ENCODE measurements at regions not wholly inside any gene's neighbourhood (a gene's known extent, or its start where the extent isn't known, plus 50 kb on each side); places are given as distances from the start of the nearest gene placed in this dataset.

- H3K23ac ChIP-seq (ENCODE audit: low read depth, low read length, poor library complexity) = no peak overlapping the region
- no peak overlapping the region for H4K8ac ChIP-seq (ENCODE audit: low read depth, low read length)
- H3K18ac ChIP-seq (ENCODE audit: low read length) = no peak overlapping the region
- H3K9me3 ChIP-seq (replicated peaks in 1 of 2; ENCODE audit: control insufficient read depth in 2 of 2, insufficient read depth in 1 of 2, low read depth in 1 of 2, low read length in 2 of 2) = peaks cover 0 to 4% of the 10 kb centered on the region in 2 donors
- no peaks in the 10 kb centered on the region for H3K27me3 ChIP-seq (ENCODE audit: control insufficient read depth in 3 of 3, insufficient read depth in 3 of 3, low read depth in 1 of 3, low read length in 3 of 3)
- no peak for DNase-seq (ENCODE audit: low spot score)
- no peak overlapping the region for H3K27ac ChIP-seq (replicated peaks; ENCODE audit: low read length)
- no peak overlapping the region for H4K91ac ChIP-seq (ENCODE audit: low read depth, low read length, poor library complexity)
- H3K4ac ChIP-seq (ENCODE audit: low read length) = no peak overlapping the region
- no peak overlapping the region for H3K4me2 ChIP-seq (ENCODE audit: insufficient read depth, low read length, poor library complexity, severe bottlenecking)
- H3K4me3 ChIP-seq (ENCODE audit: low read length in 2 of 2) = no peak overlapping the region
- peaks cover 4 to 5% of the 10 kb centered on the region in 2 donors for H3K4me1 ChIP-seq (ENCODE audit: control insufficient read depth in 2 of 2, insufficient read depth in 1 of 2, low read depth in 1 of 2, low read length in 2 of 2)
- no peak overlapping the region for H3K14ac ChIP-seq (ENCODE audit: low read length)
- WGBS, 2 donors (ENCODE audit: extremely low coverage in 2 of 2, insufficient read length in 2 of 2, insufficient replicate concordance in 1 of 2) = no CpG with 5 or more reads among the region's 7 CpGs
- H2BK120ac ChIP-seq (ENCODE audit: low read depth, low read length) = no peak overlapping the region
- H2AK5ac ChIP-seq (ENCODE audit: low read depth, low read length) = no peak overlapping the region
- H3K9ac ChIP-seq (ENCODE audit: low read depth, low read length, poor library complexity) = no peak overlapping the region
- no peak overlapping the region for H2BK5ac ChIP-seq (ENCODE audit: low read length)
- H2BK12ac ChIP-seq (ENCODE audit: low read length) = no peak overlapping the region
- H3K79me1 ChIP-seq (ENCODE audit: low read depth, low read length) = no peaks in the 10 kb centered on the region
- H3K36me3 ChIP-seq (replicated peaks in 1 of 2; ENCODE audit: control insufficient read depth in 2 of 2, insufficient read depth in 2 of 2, low read length in 2 of 2) = no peaks in the 10 kb centered on the region
- H2AFZ ChIP-seq (ENCODE audit: low read length) = no peak overlapping the region
- H2BK15ac ChIP-seq (ENCODE audit: low read length) = no peak overlapping the region
Observed at GRCh38 chr2:133838642-133839365, 270.5 kb upstream of the NCKAP5 start.

- Histone ChIP-seq H4K8ac (ENCODE audit: low read depth, low read length) (no peak overlapping the region), H3K23ac (ENCODE audit: low read depth, low read length, poor library complexity) (no peak overlapping the region), H3K36me3 (replicated peaks in 1 of 2; ENCODE audit: control insufficient read depth in 2 of 2, insufficient read depth in 2 of 2, low read length in 2 of 2) (no peaks in the 10 kb centered on the region), H2AFZ (ENCODE audit: low read length) (no peak overlapping the region), H3K27ac (replicated peaks; ENCODE audit: low read length) (no peak overlapping the region), H2AK5ac (ENCODE audit: low read depth, low read length) (no peak overlapping the region), H3K27me3 (ENCODE audit: control insufficient read depth in 3 of 3, insufficient read depth in 3 of 3, low read depth in 1 of 3, low read length in 3 of 3) (no peaks in the 10 kb centered on the region), H3K79me1 (ENCODE audit: low read depth, low read length) (no peaks in the 10 kb centered on the region), H3K4me3 (ENCODE audit: low read length in 2 of 2) (no peak overlapping the region), H3K9ac (ENCODE audit: low read depth, low read length, poor library complexity) (no peak overlapping the region), H3K4me2 (ENCODE audit: insufficient read depth, low read length, poor library complexity, severe bottlenecking) (no peak overlapping the region), H2BK120ac (ENCODE audit: low read depth, low read length) (no peak overlapping the region), H3K4me1 (ENCODE audit: control insufficient read depth in 2 of 2, insufficient read depth in 1 of 2, low read depth in 1 of 2, low read length in 2 of 2) (peaks cover 5% of the 10 kb centered on the region in 2 donors), H2BK15ac (ENCODE audit: low read length) (no peak overlapping the region), H2BK5ac (ENCODE audit: low read length) (no peak overlapping the region), H3K14ac (ENCODE audit: low read length) (no peak overlapping the region), H3K9me3 (replicated peaks in 1 of 2; ENCODE audit: control insufficient read depth in 2 of 2, insufficient read depth in 1 of 2, low read depth in 1 of 2, low read length in 2 of 2) (peaks cover 0 to 4% of the 10 kb centered on the region in 2 donors), H3K18ac (ENCODE audit: low read length) (no peak overlapping the region), H2BK12ac (ENCODE audit: low read length) (no peak overlapping the region), H4K91ac (ENCODE audit: low read depth, low read length, poor library complexity) (no peak overlapping the region), H3K4ac (ENCODE audit: low read length) (no peak overlapping the region)
- WGBS, 2 donors (ENCODE audit: extremely low coverage in 2 of 2, insufficient read length in 2 of 2, insufficient replicate concordance in 1 of 2) = no CpG with 5 or more reads among the region's 6 CpGs
- DNase-seq (ENCODE audit: low spot score) = no peak
Observed at GRCh38 chr2:133839677-133840076, 271.4 kb upstream of the NCKAP5 start.

- Histone ChIP-seq H3K36me3 (replicated peaks in 1 of 2; ENCODE audit: control insufficient read depth in 2 of 2, insufficient read depth in 2 of 2, low read length in 2 of 2) (no peaks in the 10 kb centered on the region), H3K4me2 (ENCODE audit: insufficient read depth, low read length, poor library complexity, severe bottlenecking) (no peak overlapping the region), H2AK5ac (ENCODE audit: low read depth, low read length) (no peak overlapping the region), H4K91ac (ENCODE audit: low read depth, low read length, poor library complexity) (no peak overlapping the region), H2BK120ac (ENCODE audit: low read depth, low read length) (no peak overlapping the region), H3K4me3 (ENCODE audit: low read length in 2 of 2) (no peak overlapping the region), H2BK15ac (ENCODE audit: low read length) (no peak overlapping the region), H2AFZ (ENCODE audit: low read length) (no peak overlapping the region), H2BK5ac (ENCODE audit: low read length) (no peak overlapping the region), H3K23ac (ENCODE audit: low read depth, low read length, poor library complexity) (no peak overlapping the region), H3K4me1 (ENCODE audit: control insufficient read depth in 2 of 2, insufficient read depth in 1 of 2, low read depth in 1 of 2, low read length in 2 of 2) (peaks cover 5% of the 10 kb centered on the region in 2 donors), H3K4ac (ENCODE audit: low read length) (no peak overlapping the region), H3K27me3 (ENCODE audit: control insufficient read depth in 3 of 3, insufficient read depth in 3 of 3, low read depth in 1 of 3, low read length in 3 of 3) (no peaks in the 10 kb centered on the region), H3K18ac (ENCODE audit: low read length) (no peak overlapping the region), H4K8ac (ENCODE audit: low read depth, low read length) (no peak overlapping the region), H3K9me3 (replicated peaks in 1 of 2; ENCODE audit: control insufficient read depth in 2 of 2, insufficient read depth in 1 of 2, low read depth in 1 of 2, low read length in 2 of 2) (no peaks in the 10 kb centered on the region), H3K9ac (ENCODE audit: low read depth, low read length, poor library complexity) (no peak overlapping the region), H3K14ac (ENCODE audit: low read length) (no peak overlapping the region), H3K79me1 (ENCODE audit: low read depth, low read length) (no peaks in the 10 kb centered on the region), H3K27ac (replicated peaks; ENCODE audit: low read length) (no peak overlapping the region), H2BK12ac (ENCODE audit: low read length) (no peak overlapping the region)
- no CpG with 5 or more reads among the region's 7 CpGs for WGBS, 2 donors (ENCODE audit: extremely low coverage in 2 of 2, insufficient read length in 2 of 2, insufficient replicate concordance in 1 of 2)
- DNase-seq (ENCODE audit: low spot score) = no peak
Observed at GRCh38 chr2:133840761-133841160, 272.5 kb upstream of the NCKAP5 start.

- Histone ChIP-seq H3K27ac (replicated peaks; ENCODE audit: low read length) (no peak overlapping the region), H2BK12ac (ENCODE audit: low read length) (no peak overlapping the region), H3K14ac (ENCODE audit: low read length) (no peak overlapping the region), H3K4me1 (ENCODE audit: control insufficient read depth in 2 of 2, insufficient read depth in 1 of 2, low read depth in 1 of 2, low read length in 2 of 2) (peaks cover 5 to 7% of the 10 kb centered on the region in 2 donors), H2BK15ac (ENCODE audit: low read length) (no peak overlapping the region), H3K18ac (ENCODE audit: low read length) (no peak overlapping the region), H3K4ac (ENCODE audit: low read length) (no peak overlapping the region), H3K9me3 (replicated peaks in 1 of 2; ENCODE audit: control insufficient read depth in 2 of 2, insufficient read depth in 1 of 2, low read depth in 1 of 2, low read length in 2 of 2) (no peaks in the 10 kb centered on the region), H4K8ac (ENCODE audit: low read depth, low read length) (no peak overlapping the region), H3K23ac (ENCODE audit: low read depth, low read length, poor library complexity) (no peak overlapping the region), H2AFZ (ENCODE audit: low read length) (no peak overlapping the region), H2AK5ac (ENCODE audit: low read depth, low read length) (no peak overlapping the region), H3K79me1 (ENCODE audit: low read depth, low read length) (no peaks in the 10 kb centered on the region), H3K4me2 (ENCODE audit: insufficient read depth, low read length, poor library complexity, severe bottlenecking) (no peak overlapping the region), H3K36me3 (replicated peaks in 1 of 2; ENCODE audit: control insufficient read depth in 2 of 2, insufficient read depth in 2 of 2, low read length in 2 of 2) (no peaks in the 10 kb centered on the region), H2BK120ac (ENCODE audit: low read depth, low read length) (no peak overlapping the region), H3K27me3 (ENCODE audit: control insufficient read depth in 3 of 3, insufficient read depth in 3 of 3, low read depth in 1 of 3, low read length in 3 of 3) (no peaks in the 10 kb centered on the region), H2BK5ac (ENCODE audit: low read length) (no peak overlapping the region), H3K4me3 (ENCODE audit: low read length in 2 of 2) (no peak overlapping the region), H4K91ac (ENCODE audit: low read depth, low read length, poor library complexity) (no peak overlapping the region), H3K9ac (ENCODE audit: low read depth, low read length, poor library complexity) (no peak overlapping the region)
- WGBS, 2 donors (ENCODE audit: extremely low coverage in 2 of 2, insufficient read length in 2 of 2, insufficient replicate concordance in 1 of 2) = no CpG with 5 or more reads among the region's 4 CpGs
- no peak for DNase-seq (ENCODE audit: low spot score)
Observed at GRCh38 chr2:133841900-133842299, 273.6 kb upstream of the NCKAP5 start.

All from neuronal stem cell (in vitro differentiated cells).